H1 (cell line): ENCODE measurements at regions not wholly inside any gene's neighbourhood (a gene's known extent, or its start where the extent isn't known, plus 50 kb on each side); places are given as distances from the start of the nearest gene placed in this dataset.

Source experiments
- CTCF ChIA-PET: fragments of 300-600 bp; sonication (Branson Sonifier 250); formaldehyde crosslinking; loops from one replicate; lab custom pipeline; 2021; ENCODE audit not compliant: partially characterized antibody; lab: Charles Lee
- POLR2A ChIA-PET: fragments of 300-600 bp; sonication (Branson Sonifier 250); formaldehyde crosslinking; loops from one replicate; lab custom pipeline; 2021; ENCODE audit warnings: inconsistent platforms; ENCODE audit not compliant: partially characterized antibody; lab: Charles Lee
- DNase-seq, 2 experiments: peaks; one replicate each; pipeline versions ENCODE4 v3.0.0 to v3.0.0-alpha.2; 2010 to 2022; ENCODE audit warnings: low spot score in 2 of 2, low read depth in 1 of 2, mixed read lengths in 1 of 2
- FAIRE-seq: peaks from 2 replicates; lab custom pipeline; 2011; peaks lifted over from hg19 to GRCh38; lab: Jason Lieb, UNC
- H2AFZ ChIP-seq: 2 replicates; pipeline ENCODE4 v1.8.1; 2012; ENCODE audit warnings: low read length, inconsistent platforms
- H2AK5ac ChIP-seq: 2 replicates; pipeline ENCODE4 v1.6.1; 2013; ENCODE audit warnings: low read depth, low read length
- H2BK120ac ChIP-seq: replicated peaks from 2 replicates; pipeline ENCODE3; 2013; ENCODE audit warnings: low read depth, low read length, inconsistent platforms
- H2BK12ac ChIP-seq: 2 replicates; pipeline ENCODE4 v1.6.1; 2013; ENCODE audit warnings: low read depth, low read length
- H2BK15ac ChIP-seq: 2 replicates; pipeline ENCODE4 v1.6.1; 2013; ENCODE audit warnings: low read length
- H2BK20ac ChIP-seq: 2 replicates; pipeline ENCODE4 v1.6.1; 2013; ENCODE audit warnings: low read length
- H2BK5ac ChIP-seq: 2 replicates; pipeline ENCODE4 v1.6.1; 2013; ENCODE audit warnings: low read depth, low read length
- H3K14ac ChIP-seq: 2 replicates; pipeline ENCODE4 v1.6.1; 2013; ENCODE audit warnings: inconsistent platforms; ENCODE audit not compliant: insufficient read length
- H3K18ac ChIP-seq: 2 replicates; pipeline ENCODE4 v1.6.1; 2013; ENCODE audit warnings: low read length; ENCODE audit errors: extremely low read depth
- H3K23ac ChIP-seq: 2 replicates; pipeline ENCODE4 v1.6.1; 2013; ENCODE audit warnings: inconsistent platforms; ENCODE audit not compliant: insufficient read length
- H3K23me2 ChIP-seq: 2 replicates; pipeline ENCODE4 v1.6.1; 2013; ENCODE audit warnings: low read depth, low read length
- H3K27ac ChIP-seq: 2 replicates; pipeline ENCODE4 v1.6.1; 2011; ENCODE audit warnings: low read depth, low read length, inconsistent platforms
- H3K27me3 ChIP-seq, 4 experiments: replicated peaks in 1 of 4; 1 replicate in 1 of 4; 2 replicates in 3 of 4; pipeline versions ENCODE4 v1.6.1 to v1.8.1; 2011 to 2013; ENCODE audit warnings: low read length in 3 of 4, mild to moderate bottlenecking in 3 of 4, inconsistent platforms in 2 of 4, mixed read lengths in 2 of 4, moderate library complexity in 1 of 4; ENCODE audit not compliant: control insufficient read depth in 3 of 4, insufficient read depth in 3 of 4; ENCODE audit errors: extremely low read depth in 1 of 4
- H3K36me3 ChIP-seq, 4 experiments: 2 replicates each; pipeline versions ENCODE4 v1.6.1 to v1.8.1; 2011 to 2013; ENCODE audit warnings: mild to moderate bottlenecking in 4 of 4, low read length in 3 of 4, moderate library complexity in 2 of 4, control low read depth in 1 of 4, inconsistent platforms in 1 of 4; ENCODE audit not compliant: insufficient read depth in 4 of 4, control insufficient read depth in 2 of 4
- H3K4ac ChIP-seq: replicated peaks from 2 replicates; pipeline ENCODE3; 2013; ENCODE audit warnings: low read length, low read depth, mixed read lengths, inconsistent platforms; ENCODE audit not compliant: insufficient read length
- H3K4me1 ChIP-seq, 4 experiments: replicated peaks in 1 of 4; 1 replicate in 1 of 4; 2 replicates in 3 of 4; pipeline versions ENCODE4 v1.6.1 to v1.8.1; 2011 to 2013; ENCODE audit warnings: low read length in 3 of 4, inconsistent platforms in 2 of 4, mixed read lengths in 1 of 4; ENCODE audit not compliant: insufficient read depth in 4 of 4, control insufficient read depth in 3 of 4
- H3K4me2 ChIP-seq, 2 experiments: 2 replicates each; pipeline versions ENCODE4 v1.6.1 to v1.8.1; 2011 to 2013; ENCODE audit warnings: low read depth in 2 of 2, low read length in 2 of 2, control low read depth in 1 of 2, inconsistent platforms in 1 of 2, mild to moderate bottlenecking in 1 of 2; ENCODE audit not compliant: insufficient read depth in 1 of 2
- H3K4me3 ChIP-seq, 4 experiments: fragments of 200-600, 300-600 bp in 1 of 4; sonication (generic), shearing (Covaris generic), sonication (Bioruptor Twin) in 1 of 4; 2 replicates each; pipeline versions ENCODE4 v1.5.1 to v1.8.1; 2011 to 2016; ENCODE audit warnings: low read length in 4 of 4, low read depth in 3 of 4, control low read depth in 2 of 4, inconsistent platforms in 2 of 4, mild to moderate bottlenecking in 2 of 4, mixed read lengths in 1 of 4, moderate library complexity in 1 of 4; ENCODE audit not compliant: insufficient read depth in 2 of 4; ENCODE audit errors: extremely low read depth in 1 of 4
- H3K56ac ChIP-seq: replicated peaks from 2 replicates; pipeline ENCODE3; 2013; ENCODE audit warnings: low read depth, mild to moderate bottlenecking, mixed read lengths, low read length, inconsistent platforms; ENCODE audit not compliant: insufficient read length
- H3K79me1 ChIP-seq: 2 replicates; pipeline ENCODE4 v1.6.1; 2013; ENCODE audit warnings: low read depth, low read length, control low read depth
- H3K79me2 ChIP-seq, 2 experiments: 2 replicates each; pipeline versions ENCODE4 v1.6.1 to v1.8.1; 2012 to 2013; ENCODE audit warnings: low read length in 2 of 2, mild to moderate bottlenecking in 2 of 2, inconsistent platforms in 1 of 2; ENCODE audit not compliant: insufficient read depth in 2 of 2, control insufficient read depth in 1 of 2
- H3K9ac ChIP-seq, 4 experiments: replicated peaks in 1 of 4; 1 replicate in 1 of 4; 2 replicates in 3 of 4; pipeline versions ENCODE4 v1.6.1 to v1.8.1; 2011 to 2013; ENCODE audit warnings: low read depth in 3 of 4, low read length in 3 of 4, control low read depth in 2 of 4, mild to moderate bottlenecking in 2 of 4, moderate library complexity in 2 of 4, inconsistent platforms in 1 of 4; ENCODE audit errors: extremely low read depth in 1 of 4
- H3K9me3 ChIP-seq, 2 experiments: 2 replicates each; pipeline versions ENCODE4 v1.6.1 to v1.8.1; 2012 to 2013; ENCODE audit warnings: mild to moderate bottlenecking in 2 of 2, moderate library complexity in 2 of 2, control low read depth in 1 of 2, inconsistent platforms in 1 of 2, low read depth in 1 of 2, low read length in 1 of 2, mixed read lengths in 1 of 2; ENCODE audit not compliant: insufficient read depth in 2 of 2
- H4K20me1 ChIP-seq, 2 experiments: replicated peaks in 1 of 2; 2 replicates each; pipeline versions ENCODE3 to v1.8.1; 2011 to 2013; ENCODE audit warnings: inconsistent platforms in 2 of 2, low read length in 2 of 2, mild to moderate bottlenecking in 1 of 2; ENCODE audit not compliant: insufficient read depth in 2 of 2, control insufficient read depth in 1 of 2
- H4K5ac ChIP-seq: 2 replicates; pipeline ENCODE4 v1.6.1; 2013; ENCODE audit warnings: low read length, low read depth, mixed read lengths, inconsistent platforms; ENCODE audit not compliant: insufficient read length
- H4K8ac ChIP-seq: 2 replicates; pipeline ENCODE4 v1.8.0; 2013; ENCODE audit warnings: mild to moderate bottlenecking, moderate library complexity, low read length, inconsistent platforms; ENCODE audit not compliant: insufficient read depth; ENCODE audit errors: extremely low read depth
- H4K91ac ChIP-seq: replicated peaks from 2 replicates; pipeline ENCODE3; 2013; ENCODE audit warnings: low read length, mixed read lengths, inconsistent platforms; ENCODE audit not compliant: insufficient read length
- ASH2L ChIP-seq: fragments of 200-600, 300-600 bp; sonication (generic); IDR thresholded peaks from one replicate; pipeline ENCODE4 v1.7.1; 2017; ENCODE audit warnings: low read length
- BCL11A ChIP-seq, 2 experiments: IDR thresholded peaks; one replicate each; pipeline ENCODE4 v1.6.1; 2011; ENCODE audit warnings: low read depth in 2 of 2, low read length in 2 of 2, mild to moderate bottlenecking in 2 of 2
- BRCA1 ChIP-seq: IDR thresholded peaks from 2 replicates; pipeline ENCODE4 v1.6.1; 2012; ENCODE audit warnings: low read depth, low read length, improper control_type of control experiment
- CBX8 ChIP-seq: fragments of 300-800, 300-1000 bp; sonication (generic); IDR thresholded peaks from 2 replicates; pipeline ENCODE4 v1.7.1; 2016; ENCODE audit warnings: low read depth, low read length, borderline replicate concordance
- SIX5 ChIP-seq: IDR thresholded peaks from 2 replicates; pipeline ENCODE4 v1.6.1; 2011; ENCODE audit warnings: mild to moderate bottlenecking, low read depth, low read length
- SP1 ChIP-seq: IDR thresholded peaks from 2 replicates; pipeline ENCODE4 v1.6.1; 2011; ENCODE audit warnings: low read depth, low read length
- WGBS, 2 experiments: shearing (Covaris generic) in 1 of 2; methylation state at CpG; one replicate each; pipeline versions ENCODE4 v1.1.6 to v1.1.7; 2013 to 2015; ENCODE audit warnings: low lambda C conversion rate in 2 of 2, mixed read lengths in 2 of 2, inconsistent platforms in 1 of 2, low coverage in 1 of 2, missing lambda C conversion rate in 1 of 2; ENCODE audit not compliant: insufficient replicate concordance in 2 of 2, insufficient coverage in 1 of 2, insufficient read length in 1 of 2; ENCODE audit errors: extremely low coverage in 1 of 2, missing lambda C conversion rate in 1 of 2; 5-methylcytosine and 5-hydroxymethylcytosine counted together

DNA sequence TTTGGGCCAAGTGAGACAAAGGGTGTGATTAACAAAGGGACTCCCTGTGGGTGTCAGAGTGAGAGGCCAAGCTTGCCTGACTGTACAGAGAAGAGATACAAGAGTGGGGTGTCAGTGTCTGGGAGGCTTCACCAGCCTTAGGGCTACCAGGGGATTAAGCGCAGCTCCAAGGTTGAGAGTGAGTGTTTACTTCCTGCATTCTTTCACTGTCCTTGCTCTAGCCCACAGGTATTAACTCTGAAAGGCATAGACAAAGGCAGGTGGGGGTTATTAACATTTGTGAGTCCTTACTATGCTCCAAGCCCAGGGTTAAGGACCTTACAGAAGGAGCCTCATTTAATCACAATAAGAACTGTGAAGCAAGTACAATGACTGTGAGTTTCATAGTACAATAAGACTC, 107.6 kb downstream of the IL20RB start:
- Histone ChIP-seq H3K4ac (no peak overlapping the region), H4K91ac (no peak overlapping the region), H3K9me3 (0 out of 4 replicates have a peak, but pooled peaks cover 0 to 2% of the 10 kb centered on the region in 2 experiments), H3K18ac (no peak overlapping the region), H3K36me3 (no peaks in the 10 kb centered on the region), H2BK20ac (no peak overlapping the region), H3K23ac (no peak overlapping the region), H3K79me2 (no peaks in the 10 kb centered on the region), H4K8ac (no peak overlapping the region), H3K79me1 (no peaks in the 10 kb centered on the region), H3K14ac (no peak overlapping the region), H2AK5ac (no peak overlapping the region), H4K5ac (no peak overlapping the region), H2BK15ac (no peak overlapping the region), H2AFZ (no peak overlapping the region), H3K9ac (no peak overlapping the region), H2BK12ac (no peak overlapping the region), H4K20me1 (no peaks in the 10 kb centered on the region), H3K4me1 (peaks cover 4 to 13% (median 7%) of the 10 kb centered on the region in 4 experiments; a peak in 6 of 7 replicates), H3K56ac (no peak overlapping the region), H2BK120ac (no peak overlapping the region), H3K23me2 (no peaks in the 10 kb centered on the region), H3K27ac (no peak overlapping the region), H3K27me3 (no peaks in the 10 kb centered on the region; a peak in 1 of 7 replicates), H2BK5ac (no peak overlapping the region), H3K4me3 (peak overlapping the region in 1 of 4 experiments; percentile 30; a peak in 1 of 8 replicates), H3K4me2 (peak overlapping the region; percentile 30 to 56)
- ChIA-PET CTCF (interaction anchor here (2.1 kb wide), 1 partner anchor 56 kb away, joined by 9 read pairs; no protein-coding TSS in a partner anchor), POLR2A (no interaction called here)
- FAIRE-seq: peak; percentile 93
- WGBS, 2 experiments: 13% methylated on average over 1 of the region's 1 CpG; no CpG with 5 or more reads in 1 of the 2 experiments
- DNase-seq: peak; percentile 39 to 50
- 0 out of 2 replicates have a peak, but pooled peaks have one; percentile 48 for TF ChIP-seq SP1
- TF ChIP-seq CBX8: no peak
- peak; percentile 63 for TF ChIP-seq ASH2L
- TF ChIP-seq BRCA1: no peak
- no peak for TF ChIP-seq SIX5
- TF ChIP-seq BCL11A (IDR thresholded peaks at IDR 0.05; ENCODE audit: low read depth in 2 of 2, low read length in 2 of 2): no peak
